ENCODE measurements at regions not wholly inside any gene's neighbourhood (a gene's known extent, or its start where the extent isn't known, plus 50 kb on each side); places are given as distances from the start of the nearest gene placed in this dataset.

DNA sequence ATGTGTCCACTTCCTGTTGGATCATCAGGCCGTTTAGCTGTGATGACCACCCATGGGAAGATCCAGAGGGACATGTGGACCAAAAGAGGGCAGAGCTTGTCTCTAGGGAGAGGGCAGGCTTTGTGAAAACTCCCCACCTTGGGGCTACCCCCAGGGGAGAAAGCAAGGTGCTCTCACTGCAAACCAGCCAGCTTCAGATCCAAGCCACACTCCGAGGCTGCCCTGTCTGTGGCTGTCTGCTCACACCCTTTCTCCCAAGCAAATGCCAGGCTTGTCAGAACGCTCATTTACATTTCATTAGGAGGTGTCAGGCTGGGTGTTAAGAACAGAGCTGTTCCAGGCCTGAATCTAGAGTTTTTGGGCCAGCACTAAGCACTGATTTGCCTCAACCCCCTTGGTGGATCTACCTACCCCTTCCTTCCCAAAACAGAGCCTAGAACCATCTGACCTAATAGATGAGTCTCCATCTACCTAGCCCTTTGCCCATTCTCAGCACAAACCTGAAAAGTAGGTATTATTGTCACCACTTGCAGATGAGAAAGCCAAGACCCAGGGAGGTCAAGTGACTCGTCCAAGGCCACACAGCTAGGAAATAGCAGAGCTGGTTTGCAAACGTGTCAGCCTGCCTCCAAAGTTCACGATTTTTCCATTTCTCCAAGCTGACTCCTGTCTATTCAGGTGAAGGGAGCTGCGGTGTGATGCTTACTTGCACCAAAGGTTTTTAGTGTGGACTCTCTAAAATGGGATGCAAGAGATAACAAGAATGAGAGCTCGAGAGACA is 130.9 kb downstream of the EMX2 start:
- Histone ChIP-seq H3K9ac (ENCODE audit: low read depth, low read length) (no peak overlapping the region), H3K4me1 (ENCODE audit: insufficient read depth, low read length) (peaks cover 4% of the 10 kb centered on the region; the same call in 1 of the 2 replicates), H3K36me3 (ENCODE audit: insufficient read depth, low read length) (no peaks in the 10 kb centered on the region), H3K9me3 (ENCODE audit: control insufficient read depth, insufficient read depth, low read length) (no peaks in the 10 kb centered on the region)

DNA sequence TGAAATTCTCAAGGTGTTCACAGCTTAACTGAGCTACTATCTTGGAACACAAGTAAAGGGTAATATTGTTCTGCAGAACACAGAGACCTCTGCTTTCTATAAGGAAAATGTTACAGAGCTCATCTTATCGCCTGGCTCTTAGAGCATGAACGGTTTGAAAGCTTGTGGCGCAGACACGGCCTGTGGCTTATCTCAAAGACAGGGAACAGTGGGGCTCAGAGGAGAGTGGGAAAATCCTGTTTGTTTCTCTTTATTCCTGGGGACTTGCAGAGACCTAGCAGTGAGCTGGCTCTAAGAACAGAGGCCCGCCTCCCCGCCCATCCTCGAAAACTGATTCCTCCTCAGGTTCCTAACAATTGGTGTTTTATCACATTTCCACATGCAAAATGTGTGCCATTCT is 131.7 kb downstream of the EMX2 start:
- H3K9ac ChIP-seq (ENCODE audit: low read depth, low read length): no peak overlapping the region
- peaks cover 4% of the 10 kb centered on the region; the same call in 1 of the 2 replicates for H3K4me1 ChIP-seq (ENCODE audit: insufficient read depth, low read length)
- no peaks in the 10 kb centered on the region for H3K9me3 ChIP-seq (ENCODE audit: control insufficient read depth, insufficient read depth, low read length)
- no peaks in the 10 kb centered on the region for H3K36me3 ChIP-seq (ENCODE audit: insufficient read depth, low read length)

DNA sequence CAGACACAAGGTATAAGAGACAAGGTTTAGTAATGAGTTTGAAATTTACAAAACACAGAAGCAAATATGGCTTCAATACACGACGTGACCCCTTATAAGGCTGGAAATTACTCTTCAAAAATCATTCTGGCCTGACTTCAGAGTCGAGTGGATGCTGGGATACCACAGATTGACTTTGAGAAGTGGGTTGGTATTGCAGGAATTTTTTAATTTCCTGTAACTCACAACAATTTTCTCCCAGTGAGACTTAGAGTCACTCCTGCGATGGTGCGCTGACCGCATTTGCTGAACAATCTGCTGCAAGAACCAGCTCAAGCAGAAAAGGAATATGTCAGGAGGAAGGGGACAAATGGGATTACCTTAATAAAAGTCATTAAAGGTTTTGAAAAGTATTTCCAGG is 132.1 kb downstream of the EMX2 start:
- Histone ChIP-seq H3K9me3 (ENCODE audit: control insufficient read depth, insufficient read depth, low read length) (no peaks in the 10 kb centered on the region), H3K9ac (ENCODE audit: low read depth, low read length) (no peak overlapping the region), H3K4me1 (ENCODE audit: insufficient read depth, low read length) (peaks cover 4% of the 10 kb centered on the region; the same call in 1 of the 2 replicates), H3K36me3 (ENCODE audit: insufficient read depth, low read length) (no peaks in the 10 kb centered on the region)

DNA sequence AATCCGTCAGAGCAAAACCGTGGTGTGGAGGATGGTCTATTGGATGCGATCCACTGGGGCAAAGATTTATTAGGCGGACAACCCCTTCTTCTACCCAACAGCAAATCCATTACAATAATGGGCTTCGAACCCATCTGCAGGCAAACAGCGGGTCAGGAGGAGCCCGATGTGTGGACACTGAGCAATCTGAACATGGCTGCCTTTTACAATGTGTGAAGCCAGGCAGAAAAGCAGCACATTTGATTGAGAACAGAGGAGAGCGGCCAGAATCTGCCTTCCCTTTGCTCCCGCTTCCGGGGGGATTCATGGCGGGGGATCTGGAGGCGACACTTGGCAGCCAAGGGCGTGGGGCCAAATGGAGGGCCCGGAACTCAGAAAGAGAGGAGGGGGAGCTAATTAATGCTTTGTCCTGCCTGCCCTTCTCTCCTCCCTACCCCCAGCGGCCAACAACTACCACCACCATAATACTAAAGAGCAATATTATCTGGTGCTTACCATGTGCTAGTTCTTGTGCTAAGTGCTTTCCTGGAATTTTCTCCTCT is 133.0 kb downstream of the EMX2 start:
- peaks cover 4% of the 10 kb centered on the region; the same call in 1 of the 2 replicates for H3K4me1 ChIP-seq (ENCODE audit: insufficient read depth, low read length)
- no peaks in the 10 kb centered on the region for H3K9me3 ChIP-seq (ENCODE audit: control insufficient read depth, insufficient read depth, low read length)
- H3K9ac ChIP-seq (ENCODE audit: low read depth, low read length): no peak overlapping the region
- H3K36me3 ChIP-seq (ENCODE audit: insufficient read depth, low read length): no peaks in the 10 kb centered on the region

DNA sequence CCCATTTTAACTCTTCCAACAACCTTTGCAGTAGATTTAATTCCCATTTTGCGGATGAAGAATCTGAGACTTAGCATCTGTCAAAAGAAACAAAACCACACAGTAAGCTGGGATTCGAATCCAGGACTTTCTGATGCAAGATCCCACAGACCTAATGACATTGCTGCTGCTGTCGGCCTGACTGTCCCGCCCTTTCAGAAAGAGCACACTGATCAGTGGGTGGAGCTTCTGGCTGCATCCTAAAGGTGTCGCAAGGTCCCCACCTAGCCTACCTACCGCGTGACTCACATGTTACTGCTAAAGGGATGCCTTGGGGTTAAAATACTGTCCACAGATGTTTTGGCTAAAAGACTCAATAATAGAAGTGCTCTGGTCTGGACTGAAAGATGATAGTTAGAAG is 134.7 kb downstream of the EMX2 start:
- Histone ChIP-seq H3K36me3 (ENCODE audit: insufficient read depth, low read length) (no peaks in the 10 kb centered on the region), H3K9ac (ENCODE audit: low read depth, low read length) (no peak overlapping the region), H3K9me3 (ENCODE audit: control insufficient read depth, insufficient read depth, low read length) (no peaks in the 10 kb centered on the region), H3K4me1 (ENCODE audit: insufficient read depth, low read length) (peaks cover 4% of the 10 kb centered on the region; the same call in 1 of the 2 replicates)

DNA sequence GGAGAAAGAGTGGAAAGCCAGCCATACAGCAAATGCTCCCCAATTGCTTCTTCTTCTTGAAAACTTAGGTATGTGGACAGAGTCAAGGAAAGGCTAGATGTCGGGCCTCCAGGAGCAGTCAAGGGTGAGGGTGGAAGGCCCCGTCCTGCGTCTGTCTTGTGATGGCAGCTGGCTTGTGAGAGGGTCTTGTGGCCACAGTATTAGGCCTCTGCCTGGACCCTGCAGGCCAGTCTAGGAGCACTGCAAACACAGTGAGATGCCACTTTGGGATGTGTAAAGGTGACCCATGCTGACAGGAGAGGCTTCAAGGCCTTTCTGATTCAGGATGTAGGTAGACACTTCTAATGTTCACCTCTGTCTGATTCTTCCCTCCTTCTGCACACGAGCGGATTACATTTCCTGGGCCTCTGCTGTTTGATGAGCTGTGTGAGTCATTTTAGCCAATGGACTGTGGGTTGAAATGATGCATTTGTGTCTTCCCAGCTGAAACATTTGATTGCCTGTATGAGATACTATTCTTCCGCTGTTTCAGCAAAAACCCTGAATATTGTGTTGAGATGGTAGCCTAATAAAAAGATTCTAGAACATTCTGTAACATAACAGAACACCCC is 135.4 kb downstream of the EMX2 start:
- no peaks in the 10 kb centered on the region for H3K9me3 ChIP-seq (ENCODE audit: control insufficient read depth, insufficient read depth, low read length)
- H3K36me3 ChIP-seq (ENCODE audit: insufficient read depth, low read length): no peaks in the 10 kb centered on the region
- H3K4me1 ChIP-seq (ENCODE audit: insufficient read depth, low read length): peaks cover 4% of the 10 kb centered on the region; the same call in 1 of the 2 replicates
- H3K9ac ChIP-seq (ENCODE audit: low read depth, low read length): no peak overlapping the region

DNA sequence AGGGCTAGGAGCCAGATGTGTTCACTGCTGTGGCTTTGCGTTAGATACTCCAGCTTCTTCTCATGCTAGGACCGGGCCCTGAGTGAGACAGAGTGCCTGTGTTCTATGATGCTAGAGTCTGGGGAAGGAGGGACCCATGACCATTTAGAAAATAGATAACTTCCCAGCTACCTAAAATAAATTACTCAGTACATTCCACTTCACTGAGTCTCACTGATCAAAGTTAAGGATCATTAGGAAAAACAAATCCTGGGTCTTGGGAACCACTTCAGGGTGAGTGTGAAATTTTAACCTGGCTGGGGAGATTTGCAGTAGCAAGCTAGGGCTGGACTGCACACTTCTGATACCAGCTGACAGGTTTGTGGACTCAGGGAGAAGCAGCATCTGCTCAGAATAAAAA is 138.1 kb downstream of the EMX2 start:
- Histone ChIP-seq H3K36me3 (ENCODE audit: insufficient read depth, low read length) (no peaks in the 10 kb centered on the region), H3K9ac (ENCODE audit: low read depth, low read length) (no peak overlapping the region), H3K4me1 (ENCODE audit: insufficient read depth, low read length) (peaks cover 4% of the 10 kb centered on the region; the same call in 1 of the 2 replicates), H3K9me3 (ENCODE audit: control insufficient read depth, insufficient read depth, low read length) (no peaks in the 10 kb centered on the region)

DNA sequence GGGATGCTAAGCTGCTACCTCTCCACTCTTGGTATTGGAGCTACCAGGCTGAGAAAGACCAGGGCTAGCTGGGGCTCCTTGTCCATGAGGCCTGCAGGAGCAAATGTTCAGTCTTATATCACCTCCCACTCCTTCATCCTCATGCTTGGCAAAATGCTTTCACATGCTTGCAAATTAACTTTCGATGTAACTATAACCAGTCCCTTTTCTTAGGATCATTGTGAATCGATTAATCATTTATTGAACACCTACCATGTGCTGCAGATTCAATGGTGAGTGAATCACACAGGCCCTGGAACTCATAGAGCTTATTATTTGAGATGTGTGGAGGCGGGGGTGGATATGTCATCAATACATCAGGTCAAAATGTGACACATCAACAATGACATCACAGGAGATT is 138.6 kb downstream of the EMX2 start:
- H3K9ac ChIP-seq (ENCODE audit: low read depth, low read length): no peak overlapping the region
- no peaks in the 10 kb centered on the region for H3K9me3 ChIP-seq (ENCODE audit: control insufficient read depth, insufficient read depth, low read length)
- H3K36me3 ChIP-seq (ENCODE audit: insufficient read depth, low read length): no peaks in the 10 kb centered on the region
- H3K4me1 ChIP-seq (ENCODE audit: insufficient read depth, low read length): peaks cover 4% of the 10 kb centered on the region; the same call in 1 of the 2 replicates

DNA sequence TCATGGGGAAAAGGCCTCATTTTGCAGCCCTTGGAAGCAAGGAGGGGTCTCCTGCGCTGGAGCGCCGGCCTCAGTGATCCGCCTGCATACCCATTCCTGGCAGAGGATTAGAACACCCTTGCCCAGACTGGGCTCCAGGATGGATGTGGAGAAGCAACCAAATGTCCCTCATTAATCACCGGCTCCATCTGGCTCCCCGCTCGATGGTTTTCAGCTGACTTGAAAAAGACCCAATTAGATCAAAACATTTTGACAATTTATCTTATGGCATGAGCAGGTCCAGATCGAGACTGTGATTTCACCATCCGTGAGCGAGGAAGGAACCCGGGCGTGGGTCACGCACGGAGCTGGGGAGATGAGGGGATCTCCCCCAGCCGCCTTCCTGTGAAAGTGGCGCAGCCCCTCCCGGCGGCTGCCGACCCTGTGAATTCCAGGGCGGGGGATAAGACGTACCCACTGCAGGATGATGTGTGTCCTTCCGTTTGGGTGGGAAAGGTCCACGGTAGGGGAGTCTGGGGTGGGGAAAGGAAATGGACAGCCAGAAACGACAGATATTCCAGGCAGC is 141.6 kb downstream of the EMX2 start:
- H3K4me1 ChIP-seq (ENCODE audit: insufficient read depth, low read length): no peaks in the 10 kb centered on the region
- H3K9me3 ChIP-seq (ENCODE audit: control insufficient read depth, insufficient read depth, low read length): no peaks in the 10 kb centered on the region
- no peak overlapping the region for H3K9ac ChIP-seq (ENCODE audit: low read depth, low read length)
- H3K36me3 ChIP-seq (ENCODE audit: insufficient read depth, low read length): no peaks in the 10 kb centered on the region

DNA sequence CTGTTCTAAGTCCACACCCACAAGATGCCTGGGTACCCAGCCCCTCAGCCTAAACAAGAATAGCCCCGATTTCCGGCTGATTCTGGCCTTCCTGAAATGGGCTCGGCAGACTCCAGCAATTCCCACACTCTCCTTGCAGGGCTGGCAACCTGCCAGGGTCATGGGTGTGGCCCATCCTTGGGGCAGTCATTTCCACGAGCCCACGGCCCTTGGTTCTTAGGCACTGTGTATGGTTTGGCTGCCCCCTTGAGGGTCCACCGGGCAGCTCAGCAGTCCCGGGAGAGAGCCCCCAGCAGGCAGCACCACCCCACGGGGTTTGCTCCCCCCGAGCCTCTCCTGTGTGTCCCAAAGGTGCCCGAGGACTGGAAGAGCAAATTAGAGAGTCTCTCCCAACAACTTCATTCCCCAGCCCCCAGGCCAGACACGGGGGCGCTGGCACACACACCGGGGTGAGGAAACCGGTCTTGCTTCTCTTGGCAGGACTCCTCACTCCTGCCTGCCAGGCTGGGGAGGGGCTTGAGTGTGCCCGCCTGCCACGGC is 142.2 kb downstream of the EMX2 start:
- no peaks in the 10 kb centered on the region for H3K4me1 ChIP-seq (ENCODE audit: insufficient read depth, low read length)
- H3K36me3 ChIP-seq (ENCODE audit: insufficient read depth, low read length): no peaks in the 10 kb centered on the region
- H3K9me3 ChIP-seq (ENCODE audit: control insufficient read depth, insufficient read depth, low read length): no peaks in the 10 kb centered on the region
- no peak overlapping the region for H3K9ac ChIP-seq (ENCODE audit: low read depth, low read length)

DNA sequence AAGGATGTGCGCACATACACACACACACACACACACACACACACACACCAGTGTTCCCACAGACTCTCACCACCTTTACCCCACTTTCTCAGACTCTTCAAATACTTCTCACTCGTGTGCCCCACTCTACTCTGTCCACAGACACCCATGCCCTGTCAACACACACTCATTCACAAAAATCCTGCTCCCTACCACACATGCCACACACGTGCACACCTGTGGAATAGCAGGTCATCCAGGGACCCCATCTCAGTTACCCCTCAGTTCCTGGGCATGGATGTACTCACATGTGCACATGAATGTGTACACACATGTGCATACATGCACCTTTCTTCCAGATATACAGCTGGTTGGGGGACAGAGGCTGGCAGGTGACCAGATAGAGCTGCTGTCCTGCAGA is 142.9 kb downstream of the EMX2 start:
- H3K4me1 ChIP-seq (ENCODE audit: insufficient read depth, low read length): no peaks in the 10 kb centered on the region
- no peaks in the 10 kb centered on the region for H3K36me3 ChIP-seq (ENCODE audit: insufficient read depth, low read length)
- no peak overlapping the region for H3K9ac ChIP-seq (ENCODE audit: low read depth, low read length)
- H3K9me3 ChIP-seq (ENCODE audit: control insufficient read depth, insufficient read depth, low read length): no peaks in the 10 kb centered on the region

DNA sequence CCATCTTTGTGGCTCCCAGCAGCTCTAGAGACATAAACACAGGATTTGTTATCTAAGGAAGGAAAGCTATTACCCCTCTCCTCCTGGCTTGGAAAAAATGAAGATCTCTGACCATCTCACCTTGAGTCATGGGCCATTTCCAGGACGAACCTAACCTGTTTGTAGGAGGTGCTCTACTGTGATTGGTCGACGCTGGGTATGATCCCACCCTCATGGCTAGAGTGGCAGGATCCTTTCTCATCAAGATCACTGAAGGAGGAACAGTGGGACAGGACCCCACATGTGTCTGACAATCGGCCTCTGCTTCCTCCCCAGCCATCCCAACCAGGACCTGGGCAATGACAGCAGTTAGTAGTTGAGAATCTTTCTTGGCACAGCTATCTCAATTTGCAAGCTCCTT is 144.1 kb downstream of the EMX2 start:
- no peaks in the 10 kb centered on the region for H3K4me1 ChIP-seq (ENCODE audit: insufficient read depth, low read length)
- H3K36me3 ChIP-seq (ENCODE audit: insufficient read depth, low read length): no peaks in the 10 kb centered on the region
- no peak overlapping the region for H3K9ac ChIP-seq (ENCODE audit: low read depth, low read length)
- no peaks in the 10 kb centered on the region for H3K9me3 ChIP-seq (ENCODE audit: control insufficient read depth, insufficient read depth, low read length)

DNA sequence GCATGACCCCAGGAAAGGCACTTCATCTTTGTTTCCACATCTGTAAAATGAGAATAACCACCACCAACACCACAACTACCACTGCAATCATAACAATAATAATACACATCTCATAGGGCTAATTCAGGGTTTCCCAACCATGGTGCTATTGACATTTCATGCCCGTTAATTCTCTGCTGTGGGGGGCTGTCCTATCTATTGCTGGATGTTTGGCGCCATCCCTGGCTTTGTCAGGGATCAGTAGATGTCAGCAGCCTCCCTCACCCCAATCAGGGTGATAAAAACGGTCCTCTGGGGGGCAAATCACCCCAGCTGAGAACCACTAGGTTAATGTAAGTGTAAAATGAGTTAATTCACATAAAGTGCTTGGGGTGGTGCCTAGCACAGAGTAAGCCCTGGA is 145.8 kb downstream of the EMX2 start:
- no peaks in the 10 kb centered on the region for H3K9me3 ChIP-seq (ENCODE audit: control insufficient read depth, insufficient read depth, low read length)
- H3K9ac ChIP-seq (ENCODE audit: low read depth, low read length): no peak overlapping the region
- H3K36me3 ChIP-seq (ENCODE audit: insufficient read depth, low read length): no peaks in the 10 kb centered on the region
- H3K4me1 ChIP-seq (ENCODE audit: insufficient read depth, low read length): no peaks in the 10 kb centered on the region

DNA sequence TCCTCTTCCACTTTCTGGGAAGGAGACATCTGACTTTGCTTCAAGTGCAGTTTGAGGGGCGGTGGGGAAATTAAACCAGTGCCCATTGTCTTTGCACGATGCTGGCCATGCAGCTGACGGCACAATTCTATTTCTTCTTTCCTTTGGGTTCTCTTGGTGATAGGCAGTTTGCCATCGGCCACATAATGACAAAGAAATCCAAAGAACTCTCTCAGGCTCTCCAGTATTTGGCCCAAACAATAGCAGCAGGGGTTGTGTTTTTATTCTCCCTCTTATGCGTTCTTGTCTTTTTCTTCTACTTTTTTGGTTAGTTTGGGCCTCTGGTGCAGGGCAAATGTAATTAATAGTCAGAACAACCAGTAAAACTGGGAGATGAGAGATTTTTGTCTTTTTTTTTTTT is 147.0 kb downstream of the EMX2 start:
- H3K9me3 ChIP-seq (ENCODE audit: control insufficient read depth, insufficient read depth, low read length): no peaks in the 10 kb centered on the region

More for the DNA sequence above, 147.0 kb downstream of the EMX2 start:
- Histone ChIP-seq H3K4me1 (ENCODE audit: insufficient read depth, low read length) (no peaks in the 10 kb centered on the region), H3K9ac (ENCODE audit: low read depth, low read length) (no peak overlapping the region), H3K36me3 (ENCODE audit: insufficient read depth, low read length) (no peaks in the 10 kb centered on the region)
